Caco-2 (cell line): ENCODE measurements at regions not wholly inside any gene's neighbourhood (a gene's known extent, or its start where the extent isn't known, plus 50 kb on each side); places are given as distances from the start of the nearest gene placed in this dataset.

ENCODE experiments used
- BruUV-seq: library from RNA; stranded (reverse); fragments of 400-500 nt; replicated peaks from 2 replicates; lab custom pipeline; 2021; lab: Mats Ljungman, UMichigan
- CTCF ChIA-PET: fragments of 300-600 bp; sonication (Branson Sonifier 250); formaldehyde crosslinking; loops from one replicate; lab custom pipeline; 2022; ENCODE audit warnings: antibody characterized with exemption; lab: Charles Lee
- POLR2A ChIA-PET: fragments of 300-600 bp; sonication (Branson Sonifier 250); formaldehyde crosslinking; loops from one replicate; lab custom pipeline; 2022; ENCODE audit warnings: antibody characterized with exemption; lab: Charles Lee
- DNase-seq, 2 experiments: peaks; one replicate each; pipeline versions ENCODE4 v3.0.0 to v3.0.0-alpha.2; 2020 to 2022
- H3K27me3 ChIP-seq: replicated peaks from 2 replicates; pipeline ENCODE4 v1.6.0; 2011; ENCODE audit warnings: low read length; ENCODE audit not compliant: control insufficient read depth, insufficient read depth
- H3K36me3 ChIP-seq: 2 replicates; pipeline ENCODE4 v1.5.1; 2011; ENCODE audit warnings: low read length; ENCODE audit not compliant: control insufficient read depth, insufficient read depth
- H3K4me1 ChIP-seq: fragments of 250-450 bp; sonication (Bioruptor Pico); 2 replicates; pipeline ENCODE4 v1.5.1; 2020; ENCODE audit warnings: mild to moderate bottlenecking
- H3K4me3 ChIP-seq: 2 replicates; pipeline ENCODE4 v1.5.1; 2011; ENCODE audit warnings: low read depth, mild to moderate bottlenecking, control low read depth, low read length
- H3K9me3 ChIP-seq: fragments of 250-450 bp; sonication (Bioruptor Pico); 2 replicates; pipeline ENCODE4 v1.5.1; 2020; ENCODE audit warnings: mild to moderate bottlenecking, moderate library complexity
- H3K27ac Mint-ChIP-seq: one replicate; pipeline ENCODE4 v1.8.0; 2022; ENCODE audit warnings: mixed read lengths; ENCODE audit not compliant: unreplicated experiment
- H3K27me3 Mint-ChIP-seq: one replicate; pipeline ENCODE4 v1.8.0; 2022; ENCODE audit warnings: mixed read lengths; ENCODE audit not compliant: insufficient read depth, unreplicated experiment
- H3K36me3 Mint-ChIP-seq: one replicate; pipeline ENCODE4 v1.8.0; 2022; ENCODE audit warnings: mild to moderate bottlenecking, mixed read lengths; ENCODE audit not compliant: insufficient read depth, unreplicated experiment
- H3K4me1 Mint-ChIP-seq: one replicate; pipeline ENCODE4 v1.8.0; 2022; ENCODE audit warnings: low read depth, mixed read lengths; ENCODE audit not compliant: unreplicated experiment
- H3K4me3 Mint-ChIP-seq: one replicate; pipeline ENCODE4 v1.8.0; 2022; ENCODE audit warnings: mild to moderate bottlenecking, moderate library complexity, mixed read lengths; ENCODE audit not compliant: unreplicated experiment
- H3K9me3 Mint-ChIP-seq: one replicate; pipeline ENCODE4 v1.8.0; 2022; ENCODE audit warnings: mixed read lengths; ENCODE audit not compliant: unreplicated experiment
- intact Hi-C: fragments of 100-400 bp; cut with micrococcal nuclease; formaldehyde crosslinking; loops from one replicate; pipeline ENCODE4 v1.10.0; 2022; ENCODE audit not compliant: unreplicated experiment
- TF ChIP-seq, protein P1 (sequence below), 2 experiments: fragments of 200-600 bp in 1 of 2; IDR thresholded peaks; 1 replicate in 1 of 2; 2 replicates in 1 of 2; pipeline versions ENCODE4 v1.5.1 to v1.8.0; 2011 to 2022; ENCODE audit warnings: antibody characterized with exemption in 1 of 2, control low read depth in 1 of 2, inconsistent platforms in 1 of 2, low read depth in 1 of 2, low read length in 1 of 2, mild to moderate bottlenecking in 1 of 2, moderate library complexity in 1 of 2; ENCODE audit not compliant: insufficient read depth in 1 of 2, severe bottlenecking in 1 of 2, unreplicated experiment in 1 of 2

DNA sequence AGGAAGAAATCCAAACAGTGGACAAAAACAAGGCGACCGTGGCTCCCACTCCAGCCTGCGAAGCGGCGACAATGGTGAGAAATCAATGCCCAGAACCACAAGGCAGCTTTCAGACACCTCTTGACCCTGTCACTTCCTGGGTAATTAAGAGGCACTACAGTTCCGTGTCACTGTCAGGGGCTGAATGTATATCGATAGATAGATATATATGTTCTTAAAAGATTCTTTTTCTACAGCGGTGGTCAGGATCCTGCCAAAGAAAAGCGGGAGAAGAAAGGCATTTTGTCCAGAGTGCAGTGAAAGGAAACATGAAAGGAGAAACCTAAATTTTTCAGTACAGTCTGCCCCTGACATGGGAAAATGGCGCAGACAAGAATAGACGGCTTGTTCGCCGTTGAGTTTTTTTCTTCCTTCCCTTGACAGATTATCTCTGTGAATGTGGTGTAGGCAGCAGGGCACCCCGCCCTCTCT lies 56.2 kb upstream of the HES1 start:
- TF ChIP-seq, protein P1, sequence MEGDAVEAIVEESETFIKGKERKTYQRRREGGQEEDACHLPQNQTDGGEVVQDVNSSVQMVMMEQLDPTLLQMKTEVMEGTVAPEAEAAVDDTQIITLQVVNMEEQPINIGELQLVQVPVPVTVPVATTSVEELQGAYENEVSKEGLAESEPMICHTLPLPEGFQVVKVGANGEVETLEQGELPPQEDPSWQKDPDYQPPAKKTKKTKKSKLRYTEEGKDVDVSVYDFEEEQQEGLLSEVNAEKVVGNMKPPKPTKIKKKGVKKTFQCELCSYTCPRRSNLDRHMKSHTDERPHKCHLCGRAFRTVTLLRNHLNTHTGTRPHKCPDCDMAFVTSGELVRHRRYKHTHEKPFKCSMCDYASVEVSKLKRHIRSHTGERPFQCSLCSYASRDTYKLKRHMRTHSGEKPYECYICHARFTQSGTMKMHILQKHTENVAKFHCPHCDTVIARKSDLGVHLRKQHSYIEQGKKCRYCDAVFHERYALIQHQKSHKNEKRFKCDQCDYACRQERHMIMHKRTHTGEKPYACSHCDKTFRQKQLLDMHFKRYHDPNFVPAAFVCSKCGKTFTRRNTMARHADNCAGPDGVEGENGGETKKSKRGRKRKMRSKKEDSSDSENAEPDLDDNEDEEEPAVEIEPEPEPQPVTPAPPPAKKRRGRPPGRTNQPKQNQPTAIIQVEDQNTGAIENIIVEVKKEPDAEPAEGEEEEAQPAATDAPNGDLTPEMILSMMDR (IDR thresholded peaks at IDR 0.05; ENCODE audit: insufficient read depth in 1 of 2, low read depth in 1 of 2, low read length in 1 of 2, severe bottlenecking in 1 of 2, unreplicated experiment in 1 of 2), result no peak
- DNase-seq, result no peak
- Mint-ChIP-seq H3K9me3 (no peaks in the 10 kb centered on the region), H3K36me3 (no peaks in the 10 kb centered on the region), H3K27me3 (no peaks in the 10 kb centered on the region), H3K4me3 (no peak overlapping the region), H3K4me1 (peaks cover 26% of the 10 kb centered on the region), H3K27ac (no peak overlapping the region)
- ChIA-PET CTCF (no interaction called here), POLR2A (no interaction called here)
- BruUV-seq, result no TSS peak
- Histone ChIP-seq H3K36me3 (no peaks in the 10 kb centered on the region), H3K4me3 (no peak overlapping the region), H3K4me1 (peaks cover 16% of the 10 kb centered on the region), H3K9me3 (no peaks in the 10 kb centered on the region), H3K27me3 (no peaks in the 10 kb centered on the region)
- intact Hi-C loops, result no loop called here

DNA sequence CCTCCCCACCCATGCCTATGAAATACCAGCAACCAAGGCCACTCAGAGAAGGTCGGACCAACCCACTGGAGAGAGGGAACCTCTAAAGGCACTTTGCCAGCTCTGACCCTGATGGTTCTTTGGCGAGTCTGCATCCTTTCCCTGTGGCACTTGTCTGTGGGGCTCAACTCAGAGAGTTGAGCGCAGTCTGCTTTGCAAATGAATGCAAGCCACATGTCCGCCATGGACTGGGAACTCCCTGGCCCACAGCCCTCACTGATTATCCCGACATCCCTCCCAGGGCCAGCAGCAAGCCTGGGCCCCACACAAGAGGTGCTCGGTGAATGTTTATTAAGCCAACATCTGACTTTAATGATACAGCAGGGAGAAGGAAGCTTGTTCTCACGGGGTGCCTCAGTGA lies 55.5 kb upstream of the HES1 start:
- no peaks in the 10 kb centered on the region for H3K9me3 ChIP-seq
- TF ChIP-seq, protein P1 (IDR thresholded peaks at IDR 0.05; ENCODE audit: insufficient read depth in 1 of 2, low read depth in 1 of 2, low read length in 1 of 2, severe bottlenecking in 1 of 2, unreplicated experiment in 1 of 2), result no peak
- POLR2A ChIA-PET, result no interaction called here
- H3K27me3 Mint-ChIP-seq, result no peaks in the 10 kb centered on the region
- no peaks in the 10 kb centered on the region for H3K36me3 Mint-ChIP-seq
- H3K4me3 Mint-ChIP-seq, result no peak overlapping the region
- H3K9me3 Mint-ChIP-seq, result no peaks in the 10 kb centered on the region
- H3K4me3 ChIP-seq, result no peak overlapping the region
- H3K36me3 ChIP-seq, result no peaks in the 10 kb centered on the region
- H3K4me1 ChIP-seq, result peaks cover 12% of the 10 kb centered on the region
- no TSS peak for BruUV-seq
- H3K27me3 ChIP-seq, result no peaks in the 10 kb centered on the region
- intact Hi-C loops, result no loop called here
- H3K4me1 Mint-ChIP-seq, result peaks cover 20% of the 10 kb centered on the region
- CTCF ChIA-PET, result no interaction called here
- no peak for DNase-seq
- H3K27ac Mint-ChIP-seq, result no peak overlapping the region

DNA sequence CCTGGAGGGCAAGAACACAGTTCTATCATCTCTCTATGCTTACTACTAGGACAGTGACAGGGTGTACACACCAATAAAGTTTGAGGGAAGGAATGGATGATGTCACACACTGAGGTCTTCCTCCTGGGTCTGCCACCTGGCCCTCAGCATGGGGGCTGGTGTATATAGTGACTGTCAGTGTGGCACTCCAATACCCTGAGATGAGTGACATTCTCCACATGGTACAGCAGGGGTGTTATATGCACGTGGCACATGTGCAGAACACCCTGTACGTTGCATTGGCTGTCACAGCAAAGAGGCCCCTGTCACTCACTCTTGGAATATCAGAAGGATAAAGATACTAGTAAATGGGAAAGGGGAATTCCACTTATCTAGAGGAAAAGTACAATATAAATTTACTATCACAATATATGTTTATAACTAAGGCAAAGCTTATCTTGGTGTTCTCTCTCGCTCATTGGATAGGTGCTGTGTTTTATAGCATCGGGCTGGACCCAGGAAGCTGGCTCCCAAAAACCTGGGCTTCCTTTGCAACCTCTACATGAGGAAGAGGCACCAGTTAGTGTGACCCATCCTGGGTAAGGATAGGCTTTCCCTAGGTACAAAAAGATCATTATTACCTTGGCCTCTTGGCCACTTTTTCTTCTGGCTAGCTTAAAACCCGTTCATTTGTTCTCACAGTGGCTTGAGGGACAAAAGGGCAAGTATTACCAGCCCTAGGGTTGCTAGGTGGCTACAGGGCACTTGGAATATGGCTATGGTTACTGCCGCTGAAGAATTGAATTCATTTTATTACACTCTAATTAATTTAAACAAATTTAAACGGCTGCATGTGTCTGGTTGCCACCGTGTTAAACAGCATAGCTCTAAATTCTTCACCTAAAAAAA lies 54.8 kb upstream of the HES1 start:
- no peak overlapping the region for H3K4me3 Mint-ChIP-seq
- H3K4me1 Mint-ChIP-seq, result peaks cover 22% of the 10 kb centered on the region

More for the DNA sequence above, 54.8 kb upstream of the HES1 start:
- Histone ChIP-seq H3K4me1 (peaks cover 6% of the 10 kb centered on the region), H3K27me3 (no peaks in the 10 kb centered on the region), H3K9me3 (no peaks in the 10 kb centered on the region), H3K4me3 (no peak overlapping the region), H3K36me3 (no peaks in the 10 kb centered on the region)
- TF ChIP-seq, protein P1 (IDR thresholded peaks at IDR 0.05; ENCODE audit: insufficient read depth in 1 of 2, low read depth in 1 of 2, low read length in 1 of 2, severe bottlenecking in 1 of 2, unreplicated experiment in 1 of 2), result no peak
- no peaks in the 10 kb centered on the region for H3K27me3 Mint-ChIP-seq
- ChIA-PET POLR2A (no interaction called here), CTCF (no interaction called here)
- DNase-seq, result no peak
- intact Hi-C loops, result no loop called here
- no peaks in the 10 kb centered on the region for H3K36me3 Mint-ChIP-seq
- no peak overlapping the region for H3K27ac Mint-ChIP-seq
- BruUV-seq, result no TSS peak
- H3K9me3 Mint-ChIP-seq, result no peaks in the 10 kb centered on the region
